Rectal smooth muscle tissue (tissue), 1 donor: ENCODE measurements at regions not wholly inside any gene's neighbourhood (a gene's known extent, or its start where the extent isn't known, plus 50 kb on each side); places are given as distances from the start of the nearest gene placed in this dataset.
"Not testable (repeated sequence)": the region's sequence is repeated elsewhere in the genome, so short reads cannot be mapped to it uniquely, and the experiment has no call there.

Source experiments
- H3K27ac ChIP-seq: one replicate; pipeline ENCODE4 v1.7.0; 2013; ENCODE audit warnings: low read depth, low read length, inconsistent platforms
- H3K27me3 ChIP-seq: one replicate; pipeline ENCODE4 v1.7.0; 2013; ENCODE audit warnings: low read length; ENCODE audit not compliant: control insufficient read depth, insufficient read depth
- H3K36me3 ChIP-seq: one replicate; pipeline ENCODE4 v1.7.0; 2013; ENCODE audit warnings: low read length; ENCODE audit not compliant: control insufficient read depth, insufficient read depth
- H3K4me1 ChIP-seq: one replicate; pipeline ENCODE4 v1.7.0; 2013; ENCODE audit warnings: low read length; ENCODE audit not compliant: control insufficient read depth, insufficient read depth
- H3K4me3 ChIP-seq: one replicate; pipeline ENCODE4 v1.7.0; 2013; ENCODE audit warnings: low read length
- H3K9ac ChIP-seq: one replicate; pipeline ENCODE4 v1.7.0; 2013; ENCODE audit warnings: low read length

DNA sequence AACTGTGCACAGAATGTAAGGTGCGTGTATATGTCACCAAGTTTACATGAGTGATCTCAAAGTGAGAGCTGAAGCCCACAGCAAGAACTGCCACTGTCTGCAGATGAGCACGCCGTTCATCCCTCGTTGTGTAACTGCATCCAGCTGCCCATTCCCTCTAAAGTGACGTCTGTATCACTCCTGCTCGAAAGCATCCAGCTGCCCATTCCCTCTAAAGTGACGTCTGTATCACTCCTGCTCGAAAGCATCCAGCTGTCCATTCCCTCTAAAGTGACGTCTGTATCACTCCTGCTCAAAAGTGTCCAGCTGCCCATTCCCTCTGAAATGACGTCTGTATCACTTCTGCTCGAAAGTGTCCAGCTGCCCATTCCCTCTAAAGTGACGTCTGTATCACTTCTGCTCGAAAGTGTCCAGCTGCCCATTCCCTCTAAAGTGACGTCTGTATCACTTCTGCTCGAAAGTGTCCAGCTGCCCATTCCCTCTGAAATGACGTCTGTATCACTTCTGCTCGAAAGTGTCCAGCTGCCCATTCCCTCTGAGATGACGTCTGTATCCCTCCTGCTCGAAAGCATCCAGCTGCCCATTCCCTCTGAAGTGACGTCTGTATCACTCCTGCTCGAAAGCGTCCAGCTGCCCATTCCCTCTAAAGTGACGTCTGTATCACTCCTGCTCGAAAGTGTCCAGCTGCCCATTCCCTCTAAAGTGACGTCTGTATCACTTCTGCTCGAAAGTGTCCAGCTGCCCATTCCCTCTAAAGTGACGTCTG lies 871.4 kb downstream of the TRIML1 start:
- not testable (repeated sequence) for H3K27me3 ChIP-seq, H3K27ac ChIP-seq, H3K4me1 ChIP-seq, H3K9ac ChIP-seq, H3K4me3 ChIP-seq, H3K36me3 ChIP-seq

DNA sequence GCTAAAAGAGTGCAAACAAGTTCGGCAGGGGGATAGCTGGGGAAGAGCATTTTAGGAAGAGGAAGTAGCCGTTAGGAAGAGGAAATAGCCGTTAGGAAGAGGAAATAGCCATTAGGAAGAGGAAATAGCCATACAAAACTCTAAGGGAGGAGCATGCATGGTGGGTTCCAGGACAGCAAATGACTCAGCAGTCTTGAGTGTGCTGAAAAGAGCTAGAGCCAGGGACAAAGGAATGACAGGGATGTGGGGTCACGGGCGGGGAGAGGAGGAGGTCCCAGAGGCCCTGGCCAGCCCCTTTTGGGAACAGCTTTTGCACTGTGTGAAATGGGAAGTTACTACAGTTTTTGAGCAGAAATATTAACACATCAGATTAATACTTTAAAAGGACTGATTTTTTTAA lies 882.6 kb downstream of the TRIML1 start:
- Histone ChIP-seq H3K36me3 (no peaks in the 10 kb centered on the region), H3K4me1 (no peaks in the 10 kb centered on the region), H3K9ac (no peak overlapping the region), H3K27ac (no peak overlapping the region), H3K4me3 (no peak overlapping the region), H3K27me3 (no peaks in the 10 kb centered on the region)

DNA sequence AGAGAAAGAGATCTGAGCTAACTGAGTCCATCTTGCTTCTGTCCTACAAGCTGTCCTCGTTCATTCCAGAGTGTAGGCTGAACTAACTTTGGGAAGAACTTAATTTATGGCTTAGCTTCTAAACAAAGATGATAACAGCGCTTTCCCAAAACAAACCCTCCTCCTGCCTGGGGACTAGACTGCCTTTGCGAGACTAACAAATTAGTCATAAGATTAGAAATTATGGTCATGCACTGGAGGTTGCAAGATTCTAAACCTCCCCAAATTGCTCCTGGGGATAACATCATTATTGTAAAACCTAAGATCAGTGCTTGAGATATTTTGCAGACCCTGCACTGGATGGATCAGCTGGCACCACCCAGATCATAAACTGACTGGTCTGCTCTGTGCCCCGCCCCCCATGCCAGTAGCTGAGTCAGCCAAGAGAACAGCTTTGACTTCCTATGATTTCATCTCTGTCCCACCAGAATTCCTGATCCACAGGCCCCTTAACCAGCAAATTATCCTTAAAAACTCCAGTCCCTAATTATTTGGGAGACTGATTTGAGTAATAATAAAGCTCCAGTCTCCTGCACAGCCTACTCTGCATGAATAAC lies 883.3 kb downstream of the TRIML1 start:
- no peak overlapping the region for H3K9ac ChIP-seq
- no peak overlapping the region for H3K4me3 ChIP-seq
- no peaks in the 10 kb centered on the region for H3K27me3 ChIP-seq
- H3K36me3 ChIP-seq = no peaks in the 10 kb centered on the region
- H3K27ac ChIP-seq = no peak overlapping the region
- H3K4me1 ChIP-seq = no peaks in the 10 kb centered on the region

DNA sequence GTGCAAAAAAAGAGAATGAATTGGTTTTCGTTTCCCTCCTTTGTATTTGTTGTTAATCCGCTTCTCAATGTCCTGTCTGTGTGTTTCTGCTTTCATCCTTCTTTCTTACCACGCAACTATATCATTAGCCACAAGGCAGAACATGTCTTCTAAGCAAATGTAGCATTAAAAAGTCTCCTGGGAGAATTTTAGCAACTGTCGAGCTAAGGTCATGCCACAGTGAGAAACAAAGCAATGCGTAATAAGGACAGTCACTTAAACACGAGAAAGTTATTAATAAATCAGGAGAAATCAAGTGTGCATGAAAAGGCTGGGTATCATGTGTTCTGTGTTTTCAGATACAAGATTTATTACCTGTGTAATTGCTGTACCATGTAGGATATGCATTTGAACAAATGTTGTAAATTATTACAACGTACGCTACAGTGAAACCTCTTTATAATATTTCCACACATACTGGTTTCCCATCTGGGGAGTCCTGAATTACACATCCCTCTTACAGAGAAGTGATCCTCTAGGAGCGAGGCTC lies 890.8 kb downstream of the TRIML1 start:
- no peak overlapping the region for H3K9ac ChIP-seq

DNA sequence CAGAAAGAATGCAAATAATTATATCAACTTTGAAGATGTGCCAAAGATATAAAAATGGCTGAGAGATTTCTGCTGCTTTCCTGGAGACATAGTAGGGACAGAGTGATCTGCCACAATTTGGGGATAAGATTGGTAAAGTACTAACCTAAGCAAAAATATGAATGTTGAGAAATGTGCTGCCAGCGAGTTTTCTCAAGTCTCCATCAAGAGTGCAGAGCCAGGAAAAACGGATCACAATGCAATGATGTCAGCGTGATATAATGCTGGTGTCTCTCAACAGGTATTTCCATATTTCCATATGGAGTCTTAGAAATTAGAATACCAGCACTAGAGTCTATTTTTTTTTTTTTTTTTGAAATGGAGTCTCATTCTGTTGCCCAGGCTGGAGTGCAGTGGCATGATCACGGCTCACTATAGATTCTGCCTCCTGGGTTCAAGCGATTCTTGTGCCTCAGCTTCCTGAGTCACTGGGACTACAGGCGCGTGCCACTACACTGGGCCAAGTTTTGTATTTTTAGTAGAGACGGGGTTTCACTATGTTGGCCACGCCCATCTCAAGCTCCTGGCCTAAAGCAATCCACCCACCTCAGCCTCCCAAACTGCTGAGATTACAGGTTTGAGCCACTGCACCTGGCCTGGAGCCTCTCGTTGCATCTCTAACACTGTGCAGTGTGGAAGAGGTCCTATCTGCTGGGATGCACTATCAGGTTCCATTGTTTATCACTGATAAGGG lies 893.5 kb downstream of the TRIML1 start:
- Histone ChIP-seq H3K27ac (no peak overlapping the region), H3K36me3 (no peaks in the 10 kb centered on the region), H3K27me3 (no peaks in the 10 kb centered on the region), H3K4me1 (no peaks in the 10 kb centered on the region), H3K9ac (no peak overlapping the region), H3K4me3 (no peak overlapping the region)

More for the DNA sequence above, 890.8 kb downstream of the TRIML1 start:
- no peak overlapping the region for H3K27ac ChIP-seq
- H3K27me3 ChIP-seq = no peaks in the 10 kb centered on the region
- no peak overlapping the region for H3K4me3 ChIP-seq
- no peaks in the 10 kb centered on the region for H3K4me1 ChIP-seq
- H3K36me3 ChIP-seq = no peaks in the 10 kb centered on the region

DNA sequence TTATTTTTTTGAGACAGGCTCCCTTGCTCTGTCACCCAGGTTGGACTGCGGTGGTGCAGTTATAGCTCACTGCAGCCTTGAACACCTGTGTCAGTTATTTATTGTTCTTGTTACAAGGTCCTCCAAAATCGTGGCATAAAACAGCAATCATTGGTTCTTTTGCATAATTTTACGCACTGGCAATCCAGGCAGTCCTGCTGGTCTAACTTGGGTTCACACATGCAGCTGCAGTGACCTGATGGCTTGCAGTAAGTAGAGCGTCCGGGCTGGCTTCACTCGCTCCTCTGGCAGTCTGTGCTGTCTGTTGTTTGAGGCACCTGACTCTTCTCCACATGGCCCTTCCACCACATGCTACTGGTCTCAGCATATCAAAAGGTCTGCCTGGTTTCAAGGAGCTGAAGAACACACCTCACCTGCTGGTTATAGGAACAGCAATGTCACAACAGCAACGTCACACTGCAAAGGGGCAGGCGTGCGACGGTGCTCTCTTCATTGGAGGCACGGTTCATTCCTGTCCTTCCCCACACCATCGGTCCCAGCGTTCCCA lies 894.6 kb downstream of the TRIML1 start:
- no peak overlapping the region for H3K4me3 ChIP-seq
- no peak overlapping the region for H3K9ac ChIP-seq
- no peak overlapping the region for H3K27ac ChIP-seq
- H3K27me3 ChIP-seq = no peaks in the 10 kb centered on the region
- no peaks in the 10 kb centered on the region for H3K36me3 ChIP-seq
- no peaks in the 10 kb centered on the region for H3K4me1 ChIP-seq

DNA sequence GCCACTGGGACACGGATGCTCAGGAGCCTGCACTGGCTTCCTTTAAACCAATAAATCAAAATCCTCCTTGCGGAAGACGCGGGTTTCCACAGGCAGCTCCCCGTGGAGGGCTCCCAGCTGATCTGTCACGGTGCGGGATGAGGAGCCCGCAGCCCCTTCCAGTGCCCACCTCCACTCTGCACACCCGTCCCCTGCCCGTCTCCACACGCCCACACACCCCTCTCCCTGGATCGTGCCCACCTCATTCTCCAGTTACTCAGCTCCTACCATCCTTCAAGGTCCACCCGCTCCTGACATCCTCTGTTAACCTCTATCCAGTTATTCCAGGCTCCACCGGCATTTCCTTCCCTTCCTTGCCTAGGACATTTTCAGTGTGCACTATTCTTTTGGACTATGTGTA lies 895.9 kb downstream of the TRIML1 start:
- no peak overlapping the region for H3K27ac ChIP-seq
- no peaks in the 10 kb centered on the region for H3K4me1 ChIP-seq
- H3K36me3 ChIP-seq = no peaks in the 10 kb centered on the region
- no peaks in the 10 kb centered on the region for H3K27me3 ChIP-seq
- no peak overlapping the region for H3K4me3 ChIP-seq
- no peak overlapping the region for H3K9ac ChIP-seq

DNA sequence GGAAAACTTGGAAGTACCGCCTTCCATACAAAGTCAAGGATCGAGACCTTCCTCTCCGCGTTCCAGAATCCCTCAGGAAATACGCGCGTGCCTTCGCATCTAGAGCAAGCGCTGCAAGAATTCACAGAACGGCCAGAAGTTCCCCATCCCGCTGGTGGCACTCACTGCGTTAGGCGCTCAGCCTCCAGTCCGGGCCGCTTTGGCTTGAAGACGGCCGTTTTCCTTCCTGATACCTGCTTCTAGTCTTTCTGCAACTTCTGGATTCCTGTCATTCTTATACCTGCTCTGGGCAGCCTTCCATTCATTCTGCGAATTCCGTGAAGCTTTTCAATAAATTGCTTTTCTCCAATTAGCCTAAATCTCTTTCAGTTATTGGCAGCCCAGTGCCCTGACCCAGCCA lies 896.4 kb downstream of the TRIML1 start:
- Histone ChIP-seq H3K36me3 (no peaks in the 10 kb centered on the region), H3K9ac (no peak overlapping the region), H3K27ac (no peak overlapping the region), H3K4me3 (no peak overlapping the region), H3K27me3 (no peaks in the 10 kb centered on the region), H3K4me1 (no peaks in the 10 kb centered on the region)

DNA sequence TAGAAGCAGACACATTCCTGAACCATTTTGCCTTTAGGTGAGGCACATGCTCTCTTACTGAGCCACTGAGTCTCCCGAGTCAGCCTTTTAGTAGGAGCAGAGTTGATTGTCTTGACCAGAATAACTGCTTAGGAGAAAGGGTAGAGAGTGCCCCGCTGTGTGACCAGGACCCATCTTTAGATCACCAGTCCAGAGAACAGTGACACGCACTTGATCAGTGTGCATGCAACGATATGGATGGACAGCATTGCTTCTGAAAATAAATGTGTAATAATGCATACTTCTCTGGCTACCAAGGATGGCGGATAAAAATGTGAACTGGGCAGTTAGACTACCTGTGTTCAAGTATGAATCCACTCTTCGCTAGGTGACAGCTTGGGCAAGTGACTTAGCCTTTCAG lies 897.7 kb downstream of the TRIML1 start:
- Histone ChIP-seq H3K4me3 (no peak overlapping the region), H3K9ac (no peak overlapping the region), H3K36me3 (no peaks in the 10 kb centered on the region), H3K27ac (no peak overlapping the region), H3K27me3 (no peaks in the 10 kb centered on the region), H3K4me1 (no peaks in the 10 kb centered on the region)

DNA sequence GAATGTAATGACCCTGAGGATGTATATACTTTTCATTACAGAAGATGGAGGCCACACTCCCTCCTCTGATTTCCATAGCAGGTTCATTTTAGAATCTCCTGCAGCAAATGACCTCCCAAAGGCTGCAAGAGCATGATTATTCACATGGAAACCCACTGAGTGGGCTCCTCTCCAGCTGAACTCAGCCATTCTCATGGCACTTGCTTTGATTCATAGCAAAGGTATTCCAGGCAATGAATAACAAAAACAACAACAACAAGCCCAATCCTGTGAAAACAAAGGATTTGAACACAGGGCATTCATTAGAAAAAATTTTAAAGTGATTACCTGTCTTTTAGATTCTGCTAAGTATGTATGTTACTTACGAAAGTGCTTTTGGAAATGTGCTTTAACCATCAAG lies 894.0 kb upstream of the FRG1 start:
- H3K36me3 ChIP-seq = no peaks in the 10 kb centered on the region
- no peaks in the 10 kb centered on the region for H3K4me1 ChIP-seq
- no peak overlapping the region for H3K27ac ChIP-seq
- H3K9ac ChIP-seq = no peak overlapping the region
- no peak overlapping the region for H3K4me3 ChIP-seq
- H3K27me3 ChIP-seq = no peaks in the 10 kb centered on the region

DNA sequence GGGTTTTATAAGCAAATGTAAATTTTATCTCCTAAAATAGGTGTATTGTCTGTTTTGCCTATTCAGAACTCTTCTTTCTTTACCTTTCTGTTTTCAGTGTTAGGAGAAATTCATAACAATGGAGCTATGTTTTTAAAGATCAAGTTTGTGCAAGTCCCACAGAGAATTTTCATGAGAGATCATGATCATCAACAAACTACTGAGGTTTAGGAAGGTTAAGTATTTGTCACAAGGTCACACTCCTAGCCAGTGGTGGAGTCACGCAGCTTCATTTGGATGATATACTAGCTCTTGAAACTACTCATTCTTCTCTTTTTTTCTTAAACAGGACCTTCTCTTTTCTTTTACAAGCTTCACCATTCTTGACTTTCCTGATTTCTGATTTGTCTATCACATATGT lies 892.6 kb upstream of the FRG1 start:
- H3K4me1 ChIP-seq = no peaks in the 10 kb centered on the region
- H3K36me3 ChIP-seq = no peaks in the 10 kb centered on the region
- no peaks in the 10 kb centered on the region for H3K27me3 ChIP-seq
- H3K4me3 ChIP-seq = no peak overlapping the region
- H3K9ac ChIP-seq = no peak overlapping the region
- no peak overlapping the region for H3K27ac ChIP-seq

DNA sequence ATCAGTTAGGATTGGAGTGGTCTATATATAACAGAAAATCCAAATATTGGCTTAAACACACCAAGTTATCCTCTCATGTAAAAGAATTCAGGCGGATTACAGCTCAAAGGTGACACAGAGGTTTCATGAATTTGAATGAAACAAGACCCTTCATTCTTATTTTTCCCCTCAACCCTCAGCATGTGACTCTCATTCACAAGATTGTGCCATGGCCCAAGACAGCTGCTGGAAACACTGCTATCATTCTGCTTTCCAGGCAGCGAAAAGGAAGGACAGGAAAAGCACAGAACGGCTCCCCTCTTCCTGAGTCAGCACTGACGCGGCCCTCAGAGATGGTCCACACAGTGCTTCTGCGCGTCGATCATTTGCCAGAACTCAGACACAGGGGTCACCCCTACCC lies 891.0 kb upstream of the FRG1 start:
- no peaks in the 10 kb centered on the region for H3K36me3 ChIP-seq

More for the DNA sequence above, 891.0 kb upstream of the FRG1 start:
- Histone ChIP-seq H3K9ac (no peak overlapping the region), H3K4me3 (no peak overlapping the region), H3K27me3 (no peaks in the 10 kb centered on the region), H3K4me1 (no peaks in the 10 kb centered on the region), H3K27ac (no peak overlapping the region)
